Liver (tissue), 3 donors: ENCODE measurements at regions not wholly inside any gene's neighbourhood (a gene's known extent, or its start where the extent isn't known, plus 50 kb on each side); places are given as distances from the start of the nearest gene placed in this dataset.
"Not testable (repeated sequence)": the region's sequence is repeated elsewhere in the genome, so short reads cannot be mapped to it uniquely, and the experiment has no call there.

Source experiments
- EGR1 ChIP-seq, 2 donors: IDR thresholded peaks; 2 replicates each; pipeline ENCODE4 v1.6.1; 2016 to 2018; ENCODE audit warnings: antibody characterized with exemption in 2 of 2, low read depth in 2 of 2
- JUND ChIP-seq, 2 donors: IDR thresholded peaks; 2 replicates each; pipeline ENCODE4 v1.6.1; 2016; ENCODE audit warnings: antibody characterized with exemption in 2 of 2
- MAX ChIP-seq: IDR thresholded peaks from 2 replicates; pipeline ENCODE4 v1.6.1; 2016; ENCODE audit warnings: antibody characterized with exemption
- NR2F2 ChIP-seq: IDR thresholded peaks from 2 replicates; pipeline ENCODE4 v1.6.1; 2016; ENCODE audit warnings: antibody characterized with exemption
- RAD21 ChIP-seq, 2 donors: IDR thresholded peaks; 2 replicates each; pipeline ENCODE4 v1.6.1; 2016; ENCODE audit warnings: antibody characterized with exemption in 2 of 2, mild to moderate bottlenecking in 2 of 2
- REST ChIP-seq: IDR thresholded peaks from 2 replicates; pipeline ENCODE4 v1.6.1; 2016; ENCODE audit warnings: antibody characterized with exemption, mild to moderate bottlenecking
- YY1 ChIP-seq: IDR thresholded peaks from 2 replicates; pipeline ENCODE4 v1.6.1; 2016; ENCODE audit warnings: antibody characterized with exemption, mild to moderate bottlenecking
- ZBTB33 ChIP-seq: IDR thresholded peaks from 2 replicates; pipeline ENCODE4 v1.6.1; 2016; ENCODE audit warnings: antibody characterized with exemption
- TF ChIP-seq, protein P1 (sequence below): fragments of 150-350 bp; IDR thresholded peaks from 2 replicates; pipeline ENCODE4 v1.5.1; 2017; ENCODE audit warnings: improper control_type of control experiment, low read depth, low read length; ENCODE audit not compliant: missing input control
- donor health status: healthy.
- donor health status: healthy.

DNA sequence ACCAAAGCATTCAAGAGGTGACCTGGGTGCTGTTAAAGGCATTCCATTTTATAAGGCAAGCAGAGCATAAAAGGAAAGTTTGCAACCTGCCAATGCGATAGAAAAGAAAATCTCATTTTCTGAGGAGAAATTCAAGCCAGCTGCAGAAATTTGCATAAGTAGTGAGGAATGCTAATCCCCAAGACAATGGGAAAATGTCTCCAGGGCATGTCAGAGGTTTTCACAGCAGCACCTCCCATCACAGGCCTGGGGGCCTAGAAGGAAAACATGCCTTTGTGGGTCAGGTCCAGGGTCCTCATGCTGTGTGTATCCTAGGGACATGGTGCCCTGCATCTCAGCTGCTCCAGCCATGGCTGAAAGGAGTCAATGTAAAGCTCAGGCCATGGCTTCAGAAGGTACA is 775.8 kb downstream of the IGSF11 start:
- TF ChIP-seq YY1; MAX; EGR1 (IDR thresholded peaks at IDR 0.05; ENCODE audit: low read depth in 2 of 2); NR2F2; REST; JUND (IDR thresholded peaks at IDR 0.05); RAD21 (IDR thresholded peaks at IDR 0.05); ZBTB33: not testable (repeated sequence)
- TF ChIP-seq, protein P1, sequence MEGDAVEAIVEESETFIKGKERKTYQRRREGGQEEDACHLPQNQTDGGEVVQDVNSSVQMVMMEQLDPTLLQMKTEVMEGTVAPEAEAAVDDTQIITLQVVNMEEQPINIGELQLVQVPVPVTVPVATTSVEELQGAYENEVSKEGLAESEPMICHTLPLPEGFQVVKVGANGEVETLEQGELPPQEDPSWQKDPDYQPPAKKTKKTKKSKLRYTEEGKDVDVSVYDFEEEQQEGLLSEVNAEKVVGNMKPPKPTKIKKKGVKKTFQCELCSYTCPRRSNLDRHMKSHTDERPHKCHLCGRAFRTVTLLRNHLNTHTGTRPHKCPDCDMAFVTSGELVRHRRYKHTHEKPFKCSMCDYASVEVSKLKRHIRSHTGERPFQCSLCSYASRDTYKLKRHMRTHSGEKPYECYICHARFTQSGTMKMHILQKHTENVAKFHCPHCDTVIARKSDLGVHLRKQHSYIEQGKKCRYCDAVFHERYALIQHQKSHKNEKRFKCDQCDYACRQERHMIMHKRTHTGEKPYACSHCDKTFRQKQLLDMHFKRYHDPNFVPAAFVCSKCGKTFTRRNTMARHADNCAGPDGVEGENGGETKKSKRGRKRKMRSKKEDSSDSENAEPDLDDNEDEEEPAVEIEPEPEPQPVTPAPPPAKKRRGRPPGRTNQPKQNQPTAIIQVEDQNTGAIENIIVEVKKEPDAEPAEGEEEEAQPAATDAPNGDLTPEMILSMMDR, result not testable (repeated sequence)
